Epithelial cell of esophagus (primary cell): ENCODE measurements at regions not wholly inside any gene's neighbourhood (a gene's known extent, or its start where the extent isn't known, plus 50 kb on each side); places are given as distances from the start of the nearest gene placed in this dataset.
A peak's percentile ranks its signal among the peaks of the same experiment; 100 is the strongest.
"Not testable (repeated sequence)": the region's sequence is repeated elsewhere in the genome, so short reads cannot be mapped to it uniquely, and the experiment has no call there.

Experiments used
- DNase-seq: peaks from one replicate; pipeline ENCODE4 v3.0.0; 2010; ENCODE audit warnings: low read depth
- H3K4me3 ChIP-seq: 2 replicates; pipeline ENCODE4 v1.5.1; 2011; ENCODE audit warnings: mild to moderate bottlenecking, low read length, control low read depth
- CTCF ChIP-seq: IDR thresholded peaks from 2 replicates; pipeline ENCODE4 v1.5.1; 2011; ENCODE audit warnings: low read depth, mild to moderate bottlenecking, low read length, control low read depth, inconsistent platforms; ENCODE audit not compliant: insufficient read depth; ENCODE audit errors: missing control alignments

- no peak for TF ChIP-seq CTCF
- no peak overlapping the region for H3K4me3 ChIP-seq
- no peak for DNase-seq
These were observed 105.3 kb downstream of the CD24 start for GRCh38 chr6:106869203-106869602.

GRCh38 chr6:106866875-106867658, 107.5 kb downstream of the CD24 start:
- DNase-seq, result no peak
- no peak overlapping the region for H3K4me3 ChIP-seq
- TF ChIP-seq CTCF, result no peak

GRCh38 chr6:106862858-106863257, 111.7 kb downstream of the CD24 start:
- TF ChIP-seq CTCF, result no peak
- H3K4me3 ChIP-seq, result no peak overlapping the region
- DNase-seq, result no peak

GRCh38 chr6:106860940-106861339, 113.6 kb downstream of the CD24 start:
- DNase-seq, result no peak
- H3K4me3 ChIP-seq, result no peak overlapping the region
- no peak for TF ChIP-seq CTCF

GRCh38 chr6:106858653-106859092, 115.9 kb downstream of the CD24 start:
- no peak for TF ChIP-seq CTCF
- DNase-seq, result peak; percentile 94
- no peak overlapping the region for H3K4me3 ChIP-seq

GRCh38 chr6:106857771-106858652, 116.5 kb downstream of the CD24 start:
- no peak overlapping the region for H3K4me3 ChIP-seq
- TF ChIP-seq CTCF, result no peak
- DNase-seq, result no peak

- not testable (repeated sequence) for DNase-seq, H3K4me3 ChIP-seq
These were observed 117.2 kb downstream of the CD24 start for GRCh38 chr6:106857310-106857709.
